Panc1 (cell line): ENCODE measurements at regions not wholly inside any gene's neighbourhood (a gene's known extent, or its start where the extent isn't known, plus 50 kb on each side); places are given as distances from the start of the nearest gene placed in this dataset.

ENCODE experiments used
- ATAC-seq: fragments of 200-7000 bp; cut with Tn5 transposase; 2 replicates; pipeline ENCODE4 v1.9.1; 2020; ENCODE audit warnings: mild to moderate bottlenecking, moderate library complexity
- BruUV-seq: library from RNA; stranded (reverse); fragments of 400-500 nt; replicated peaks from 2 replicates; lab custom pipeline; 2021; lab: Mats Ljungman, UMichigan
- CTCF ChIA-PET: fragments of 300-600 bp; sonication (Branson Sonifier 250); formaldehyde crosslinking; loops from one replicate; lab custom pipeline; 2022; ENCODE audit warnings: antibody characterized with exemption; lab: Charles Lee
- POLR2A ChIA-PET: fragments of 300-600 bp; sonication (Branson Sonifier 250); formaldehyde crosslinking; loops from one replicate; lab custom pipeline; 2022; ENCODE audit warnings: antibody characterized with exemption; lab: Charles Lee
- DNase-seq: peaks from one replicate; pipeline ENCODE4 v3.0.0-alpha.2; 2010; ENCODE audit warnings: low read depth, low spot score
- H3K27ac ChIP-seq: 2 replicates; pipeline ENCODE4 v1.5.1; 2011; ENCODE audit warnings: mild to moderate bottlenecking, low read length, inconsistent platforms
- H3K27me3 ChIP-seq: fragments of 200-500 bp; sonication (Bioruptor generic); 2 replicates; pipeline ENCODE4 v1.6.0; 2014; ENCODE audit warnings: low read length, inconsistent platforms; ENCODE audit not compliant: control insufficient read depth, insufficient read depth
- H3K36me3 ChIP-seq: fragments of 200-500 bp; sonication (Bioruptor generic); 2 replicates; pipeline ENCODE4 v1.5.1; 2014; ENCODE audit warnings: inconsistent platforms, mild to moderate bottlenecking, low read length, moderate library complexity; ENCODE audit not compliant: control insufficient read depth, insufficient read depth
- H3K4me1 ChIP-seq: 2 replicates; pipeline ENCODE4 v1.5.1; 2011; ENCODE audit warnings: inconsistent platforms, mild to moderate bottlenecking, low read length, moderate library complexity; ENCODE audit not compliant: control insufficient read depth, insufficient read depth
- H3K4me3 ChIP-seq, 2 experiments: 2 replicates each; pipeline ENCODE4 v1.5.1; 2011 to 2012; ENCODE audit warnings: low read depth in 2 of 2, low read length in 2 of 2, mild to moderate bottlenecking in 2 of 2, inconsistent platforms in 1 of 2, moderate library complexity in 1 of 2
- H3K9me3 ChIP-seq: fragments of 200-500 bp; sonication (Bioruptor generic); 2 replicates; pipeline ENCODE4 v1.5.1; 2014; ENCODE audit warnings: low read depth, mild to moderate bottlenecking, inconsistent platforms, low read length, moderate library complexity; ENCODE audit not compliant: control insufficient read depth, insufficient read depth
- CTCF ChIP-seq: fragments of 450-650 bp; IDR thresholded peaks from 2 replicates; pipeline ENCODE4 v1.5.1; 2017; ENCODE audit warnings: mild to moderate bottlenecking
- POLR2AphosphoS5 ChIP-seq: IDR thresholded peaks from 2 replicates; pipeline ENCODE4 v1.6.1; 2012; ENCODE audit warnings: mild to moderate bottlenecking, low read depth, low read length, moderate library complexity
- SIN3A ChIP-seq: IDR thresholded peaks from 2 replicates; pipeline ENCODE4 v1.6.1; 2012; ENCODE audit warnings: low read depth, mild to moderate bottlenecking, low read length, moderate library complexity, borderline replicate concordance; ENCODE audit not compliant: insufficient read depth
- TCF7L2 ChIP-seq: IDR thresholded peaks from 2 replicates; pipeline ENCODE4 v1.6.1; 2011; ENCODE audit warnings: mild to moderate bottlenecking, low read depth, low read length, inconsistent platforms
- in situ Hi-C: cut with HindIII; loops from 2 replicates; pipeline ENCODE4 v1.10.0; 2016; ENCODE audit warnings: low sequenced_read_pairs, low pct_unique_long_range_greater_than_20kb
- intact Hi-C: fragments of 100-400 bp; cut with micrococcal nuclease; formaldehyde crosslinking; loops from one replicate; pipeline ENCODE4 v1.10.0; 2022; ENCODE audit not compliant: unreplicated experiment
- TF ChIP-seq, protein P1 (sequence below), 2 experiments: IDR thresholded peaks; 2 replicates each; pipeline ENCODE4 v1.6.1; 2011 to 2012; ENCODE audit warnings: low read depth in 2 of 2, control low read depth in 1 of 2, low read length in 1 of 2, mild to moderate bottlenecking in 1 of 2, moderate library complexity in 1 of 2; ENCODE audit not compliant: insufficient read depth in 1 of 2

GRCh38 chr10:33566426-33566825 lies 232.0 kb upstream of the NRP1 start:
- Histone ChIP-seq H3K4me3 (no peak overlapping the region), H3K27me3 (no peaks in the 10 kb centered on the region), H3K4me1 (no peaks in the 10 kb centered on the region), H3K36me3 (no peaks in the 10 kb centered on the region), H3K9me3 (no peaks in the 10 kb centered on the region), H3K27ac (no peak overlapping the region)
- in situ Hi-C loops = no loop called here
- DNase-seq (no peak), ATAC-seq (no peak)
- no TSS peak for BruUV-seq
- POLR2A ChIA-PET = no interaction called here
- intact Hi-C loops = no loop called here
- TF ChIP-seq, protein P1, sequence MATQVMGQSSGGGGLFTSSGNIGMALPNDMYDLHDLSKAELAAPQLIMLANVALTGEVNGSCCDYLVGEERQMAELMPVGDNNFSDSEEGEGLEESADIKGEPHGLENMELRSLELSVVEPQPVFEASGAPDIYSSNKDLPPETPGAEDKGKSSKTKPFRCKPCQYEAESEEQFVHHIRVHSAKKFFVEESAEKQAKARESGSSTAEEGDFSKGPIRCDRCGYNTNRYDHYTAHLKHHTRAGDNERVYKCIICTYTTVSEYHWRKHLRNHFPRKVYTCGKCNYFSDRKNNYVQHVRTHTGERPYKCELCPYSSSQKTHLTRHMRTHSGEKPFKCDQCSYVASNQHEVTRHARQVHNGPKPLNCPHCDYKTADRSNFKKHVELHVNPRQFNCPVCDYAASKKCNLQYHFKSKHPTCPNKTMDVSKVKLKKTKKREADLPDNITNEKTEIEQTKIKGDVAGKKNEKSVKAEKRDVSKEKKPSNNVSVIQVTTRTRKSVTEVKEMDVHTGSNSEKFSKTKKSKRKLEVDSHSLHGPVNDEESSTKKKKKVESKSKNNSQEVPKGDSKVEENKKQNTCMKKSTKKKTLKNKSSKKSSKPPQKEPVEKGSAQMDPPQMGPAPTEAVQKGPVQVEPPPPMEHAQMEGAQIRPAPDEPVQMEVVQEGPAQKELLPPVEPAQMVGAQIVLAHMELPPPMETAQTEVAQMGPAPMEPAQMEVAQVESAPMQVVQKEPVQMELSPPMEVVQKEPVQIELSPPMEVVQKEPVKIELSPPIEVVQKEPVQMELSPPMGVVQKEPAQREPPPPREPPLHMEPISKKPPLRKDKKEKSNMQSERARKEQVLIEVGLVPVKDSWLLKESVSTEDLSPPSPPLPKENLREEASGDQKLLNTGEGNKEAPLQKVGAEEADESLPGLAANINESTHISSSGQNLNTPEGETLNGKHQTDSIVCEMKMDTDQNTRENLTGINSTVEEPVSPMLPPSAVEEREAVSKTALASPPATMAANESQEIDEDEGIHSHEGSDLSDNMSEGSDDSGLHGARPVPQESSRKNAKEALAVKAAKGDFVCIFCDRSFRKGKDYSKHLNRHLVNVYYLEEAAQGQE (IDR thresholded peaks at IDR 0.05; ENCODE audit: insufficient read depth in 1 of 2, low read depth in 2 of 2, low read length in 1 of 2) = no peak
- TF ChIP-seq TCF7L2 (no peak), CTCF (no peak), POLR2AphosphoS5 (no peak), SIN3A (no peak)
- CTCF ChIA-PET = no interaction called here

GRCh38 chr10:33566001-33566400 lies 231.5 kb upstream of the NRP1 start:
- POLR2A ChIA-PET = no interaction called here
- CTCF ChIA-PET = no interaction called here

More at GRCh38 chr10:33566001-33566400, 231.5 kb upstream of the NRP1 start:
- no peak overlapping the region for H3K27ac ChIP-seq
- no peak for TF ChIP-seq SIN3A
- TF ChIP-seq POLR2AphosphoS5 = no peak
- TF ChIP-seq, protein P1 (IDR thresholded peaks at IDR 0.05; ENCODE audit: insufficient read depth in 1 of 2, low read depth in 2 of 2, low read length in 1 of 2) = no peak
- no peak for TF ChIP-seq CTCF
- no peak for TF ChIP-seq TCF7L2
- no peaks in the 10 kb centered on the region for H3K36me3 ChIP-seq
- intact Hi-C loops (no loop called here), in situ Hi-C loops (no loop called here)
- no TSS peak for BruUV-seq
- no peaks in the 10 kb centered on the region for H3K4me1 ChIP-seq
- no peaks in the 10 kb centered on the region for H3K9me3 ChIP-seq
- ATAC-seq (no peak), DNase-seq (no peak)
- H3K27me3 ChIP-seq = no peaks in the 10 kb centered on the region
- H3K4me3 ChIP-seq = no peak overlapping the region
